ENCODE measurements at regions not wholly inside any gene's neighbourhood (a gene's known extent, or its start where the extent isn't known, plus 50 kb on each side); places are given as distances from the start of the nearest gene placed in this dataset.
"Not testable (repeated sequence)": the region's sequence is repeated elsewhere in the genome, so short reads cannot be mapped to it uniquely, and the experiment has no call there.

DNA sequence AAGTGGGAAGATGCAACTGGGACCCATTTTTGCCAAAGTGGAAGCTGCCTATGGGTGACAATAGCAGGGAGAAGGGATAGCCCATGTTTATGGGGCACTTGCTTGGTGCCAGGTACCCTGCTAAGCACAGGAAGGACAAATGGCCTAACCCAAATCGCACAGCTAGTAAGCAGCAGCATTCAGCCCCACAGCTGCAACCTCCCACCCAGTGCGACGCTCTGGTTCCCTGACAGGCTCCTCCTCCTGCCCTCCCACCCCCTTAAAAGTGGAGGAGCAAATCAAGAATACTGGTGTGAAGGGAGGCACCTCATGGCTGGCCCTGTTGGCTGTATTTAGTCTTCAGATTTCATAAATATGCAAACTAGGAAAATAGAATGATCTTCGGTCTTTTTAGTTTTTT is 76.2 kb downstream of the RIN2 start:
- DNase-seq (ENCODE audit: low read depth, low spot score): no peak

DNA sequence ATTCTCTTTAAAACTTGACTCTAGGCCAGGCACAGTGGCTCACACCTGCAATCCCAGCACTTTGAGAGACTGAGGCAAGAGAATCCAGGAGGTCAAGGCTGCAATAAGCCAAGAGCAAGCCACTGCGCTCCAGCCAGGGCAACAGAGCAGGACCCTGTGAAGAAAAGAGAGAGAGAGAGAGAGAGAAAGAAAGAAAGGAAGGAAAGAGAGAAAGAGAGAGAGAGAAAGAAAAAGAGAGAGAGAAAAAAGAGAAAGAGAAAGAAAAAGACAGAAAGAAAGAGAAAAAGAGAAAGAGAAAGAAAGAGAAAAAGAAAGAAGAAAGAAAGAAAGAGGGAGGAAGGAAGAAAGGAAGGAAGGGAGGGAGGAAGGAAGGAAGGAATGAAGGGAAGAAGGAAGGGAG is 76.7 kb downstream of the RIN2 start:
- no peak for DNase-seq (ENCODE audit: low read depth, low spot score)

DNA sequence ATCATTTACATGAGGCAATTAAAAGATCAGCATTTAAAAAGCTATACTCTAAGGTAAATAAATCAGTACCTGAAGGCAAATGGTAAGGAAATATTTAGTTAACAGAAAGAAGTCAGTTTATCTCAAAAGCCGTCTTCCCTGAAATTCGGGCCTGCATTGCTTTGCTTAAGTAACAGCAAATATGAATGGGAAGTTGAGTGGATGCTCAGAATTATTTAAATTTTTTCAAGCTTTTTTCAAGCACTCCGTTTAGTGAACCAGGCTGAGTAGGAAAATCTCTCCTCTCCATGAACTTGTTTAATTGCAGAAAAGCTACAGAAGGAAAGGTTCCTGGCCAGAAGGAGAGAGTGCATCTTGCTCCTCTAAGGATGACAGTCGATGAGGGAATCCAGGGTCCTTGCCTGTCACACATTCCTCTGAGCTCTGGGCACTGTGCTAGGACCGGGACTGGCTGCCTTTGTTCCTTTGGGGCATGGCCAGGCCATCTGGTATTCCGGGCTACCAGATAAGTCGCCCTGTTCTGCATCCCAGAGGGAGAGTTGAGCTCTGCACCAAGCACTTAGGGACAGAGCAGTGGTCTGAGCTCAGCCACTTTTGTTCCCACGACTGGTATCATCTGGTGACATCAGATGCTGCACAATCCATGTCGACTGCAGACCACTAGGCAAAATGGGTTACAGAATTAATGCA is 77.6 kb downstream of the RIN2 start:
- no peak for DNase-seq (ENCODE audit: low read depth, low spot score)

DNA sequence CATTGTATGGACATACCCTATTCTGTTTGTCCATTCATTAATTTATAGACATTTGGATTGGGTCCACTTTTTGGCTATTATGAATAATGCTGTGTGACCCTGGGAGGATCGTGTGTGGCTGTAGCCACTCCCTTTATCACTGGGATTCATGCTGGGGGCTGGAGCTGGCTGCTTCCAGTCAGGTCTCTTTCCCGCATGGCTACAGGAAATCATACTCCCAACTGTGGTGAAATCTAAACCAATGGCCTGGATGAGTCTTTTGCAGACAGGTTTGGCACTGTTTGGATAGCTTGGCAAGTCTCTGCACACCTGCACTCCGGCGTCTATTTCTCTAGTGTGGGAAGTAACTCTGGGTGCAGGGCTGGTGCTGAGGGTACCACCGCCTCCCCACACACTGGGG is 80.4 kb downstream of the RIN2 start:
- DNase-seq (ENCODE audit: low read depth, low spot score): no peak

DNA sequence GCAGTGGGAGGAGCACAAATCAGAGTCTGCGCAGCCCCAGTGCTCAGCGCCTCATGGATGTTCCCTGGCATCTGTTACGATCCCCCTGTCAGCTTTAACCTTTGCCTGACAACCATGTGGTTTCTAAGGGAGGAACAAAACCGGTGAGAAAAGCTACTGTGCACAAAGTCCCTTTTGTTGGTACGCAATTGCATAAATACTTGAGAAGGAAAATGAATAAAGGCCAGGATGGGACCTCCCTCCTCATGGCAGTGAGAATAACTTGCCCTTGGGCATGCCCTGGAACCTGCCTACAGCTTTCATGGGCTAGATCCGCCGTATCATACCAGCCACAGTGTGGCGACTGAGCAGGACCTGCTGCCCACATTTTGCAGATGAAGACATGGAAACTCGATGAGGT is 81.0 kb downstream of the RIN2 start:
- DNase-seq (ENCODE audit: low read depth, low spot score): no peak

DNA sequence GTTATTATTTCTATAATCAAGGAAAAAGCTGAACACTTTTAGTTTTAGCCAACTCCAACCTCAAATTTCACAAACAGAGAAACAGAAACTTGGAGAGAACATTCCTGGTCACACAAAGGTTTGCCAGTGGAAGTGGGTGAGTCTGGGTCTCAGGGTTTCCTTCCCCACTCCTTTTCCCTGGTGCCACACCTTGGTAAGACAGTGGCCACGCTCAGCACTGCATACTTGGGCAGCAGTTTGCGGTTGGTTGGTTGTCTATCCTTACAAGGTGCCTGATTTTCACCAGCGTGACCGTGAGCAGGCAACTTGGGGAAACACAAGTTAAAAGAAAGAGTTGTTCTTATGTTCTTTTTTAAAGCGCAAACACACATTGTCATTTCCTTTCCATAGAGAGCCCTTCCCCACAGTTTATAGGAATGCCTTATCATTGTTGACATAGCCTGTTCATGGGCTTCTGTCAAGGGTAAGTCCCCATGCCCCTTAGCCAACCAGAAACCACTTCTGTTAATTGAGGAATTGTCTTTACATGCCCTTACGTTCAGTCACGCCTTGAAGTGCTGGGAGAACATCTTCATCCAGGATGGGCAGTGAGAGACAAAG is 82.2 kb downstream of the RIN2 start:
- no peak for DNase-seq (ENCODE audit: low read depth, low spot score)

DNA sequence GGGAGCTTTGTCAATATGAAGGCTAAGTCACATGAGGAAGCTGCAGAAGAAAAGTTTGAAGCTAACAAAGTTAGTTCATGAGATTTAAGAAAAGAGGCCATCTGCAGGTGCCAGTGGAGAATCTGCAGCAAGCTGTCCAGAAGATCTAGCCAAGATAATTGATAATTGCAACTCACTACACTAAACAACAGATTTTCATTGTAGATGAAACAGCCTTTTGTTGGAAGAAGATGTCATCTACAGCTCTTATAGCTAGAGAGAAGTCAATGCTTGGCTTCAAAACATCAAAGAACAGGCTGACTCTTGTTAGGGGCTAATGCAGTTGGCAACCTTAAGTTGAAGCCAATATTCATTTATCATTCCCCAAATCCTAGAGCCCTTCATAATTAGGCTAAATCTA is 83.7 kb downstream of the RIN2 start:
- DNase-seq (ENCODE audit: low read depth, low spot score): no peak

DNA sequence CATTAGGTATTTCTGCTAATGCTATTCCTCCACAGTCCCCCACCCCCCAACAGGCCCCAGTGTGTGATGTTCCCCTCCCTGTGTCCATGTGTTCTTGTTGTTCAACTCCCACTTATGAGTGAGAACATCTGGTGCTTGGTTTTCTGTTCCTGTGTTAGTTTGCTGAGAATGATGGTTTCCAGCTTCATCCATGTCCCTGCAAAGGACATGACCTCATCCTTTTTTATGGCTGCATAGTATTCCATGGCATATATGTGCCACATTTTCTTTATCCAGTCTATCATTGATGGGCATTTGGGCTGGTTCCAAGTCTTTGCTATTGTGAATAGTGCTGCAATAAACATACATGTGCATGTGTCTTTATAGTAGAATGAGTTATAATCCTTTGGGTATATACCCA is 86.8 kb downstream of the RIN2 start:
- not testable (repeated sequence) for DNase-seq (ENCODE audit: low read depth, low spot score)

DNA sequence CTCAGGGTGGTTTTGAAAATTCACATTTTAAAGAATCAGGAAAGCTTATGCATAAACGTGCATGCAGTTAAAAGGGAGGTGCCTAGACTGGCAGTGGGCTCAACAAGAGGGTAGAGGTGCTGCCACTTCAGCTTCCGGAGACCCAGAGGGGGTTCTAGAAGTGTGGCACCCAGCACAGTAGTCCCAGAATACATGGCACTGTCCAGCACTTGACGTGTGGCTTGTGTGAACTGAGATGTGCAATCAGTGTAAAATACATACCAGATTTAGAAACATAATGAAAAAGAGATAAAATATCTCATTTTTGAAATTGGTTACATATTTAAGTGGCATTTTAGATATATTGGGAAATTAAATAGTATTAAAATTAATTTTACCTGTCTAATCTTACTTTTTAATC is 89.3 kb downstream of the RIN2 start:
- DNase-seq (ENCODE audit: low read depth, low spot score): no peak

DNA sequence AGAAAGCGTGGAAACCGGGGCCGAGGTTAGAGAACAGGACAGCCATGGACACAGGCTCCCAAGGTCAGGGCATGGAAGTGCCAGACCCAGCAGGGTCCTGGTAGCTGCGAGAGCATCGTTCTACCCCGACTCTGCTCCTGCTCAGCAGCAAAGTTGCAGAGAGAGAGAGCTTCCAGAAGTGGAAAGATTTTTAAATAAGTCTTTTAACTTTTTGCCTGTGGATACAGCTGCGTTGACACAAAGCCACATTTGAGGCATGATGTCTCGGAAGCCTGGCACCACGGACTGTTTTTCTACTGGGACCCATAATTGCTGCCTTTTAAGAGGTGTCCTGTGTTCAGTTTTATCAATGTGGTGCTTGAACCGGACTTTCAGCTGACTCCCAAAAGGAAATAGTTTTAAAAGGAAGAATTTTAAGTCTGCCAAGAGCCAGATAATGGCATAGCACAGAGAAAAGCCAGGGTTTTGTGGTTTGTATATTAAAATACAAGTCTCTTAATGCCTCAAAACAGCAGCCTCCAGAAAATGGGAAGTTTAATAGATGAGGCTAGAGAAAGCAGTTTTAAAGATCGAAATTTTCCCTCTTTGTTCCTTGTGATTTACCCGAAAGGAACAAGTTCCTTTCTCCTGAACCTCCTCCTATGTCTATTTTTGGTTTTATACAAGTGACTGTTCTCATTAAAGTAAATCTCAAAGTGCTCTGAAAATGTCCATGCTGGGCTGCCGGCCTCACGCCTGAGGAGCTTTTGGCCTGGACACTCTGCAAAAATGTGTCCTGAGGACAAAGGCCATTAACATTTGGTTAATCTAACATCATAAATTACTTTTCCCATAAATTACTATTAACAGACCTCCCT is 91.5 kb downstream of the RIN2 start:
- DNase-seq (ENCODE audit: low read depth, low spot score): no peak

DNA sequence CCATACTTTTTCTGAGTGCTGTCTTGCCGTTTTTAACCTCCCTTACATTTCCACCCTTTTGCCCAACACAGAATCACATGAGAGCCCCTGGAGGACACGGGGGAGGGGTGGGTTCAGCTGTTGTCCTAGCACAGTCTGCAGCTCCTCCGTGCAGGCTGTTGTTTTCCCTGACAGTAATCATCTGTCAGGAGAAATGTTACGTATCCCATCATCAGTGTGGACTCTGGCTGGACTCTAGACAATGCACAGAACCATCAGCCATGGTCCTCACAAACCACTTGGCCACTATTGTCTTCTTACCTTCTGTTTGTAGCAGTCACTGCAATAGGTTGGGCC is 92.1 kb downstream of the RIN2 start:
- DNase-seq (ENCODE audit: low read depth, low spot score): no peak

DNA sequence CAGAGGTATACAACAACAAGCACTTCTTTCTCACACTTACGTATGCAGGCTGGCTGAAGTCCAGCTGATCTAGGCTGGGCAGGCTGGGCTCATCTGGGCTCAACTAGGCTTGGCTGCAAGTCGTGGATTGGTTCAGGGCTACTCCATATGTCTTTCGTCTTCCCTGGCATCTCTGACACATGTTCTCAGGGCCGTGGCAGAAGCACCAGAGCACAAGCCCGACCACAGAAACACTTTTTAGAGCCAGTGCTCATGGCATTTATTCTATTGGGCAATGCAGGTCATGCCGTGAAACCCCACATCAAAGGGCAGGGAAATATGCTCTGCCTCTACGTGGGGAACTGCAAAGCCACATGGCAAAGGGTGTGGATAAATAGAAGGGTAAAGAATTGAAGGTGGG is 93.8 kb downstream of the RIN2 start:
- DNase-seq (ENCODE audit: low read depth, low spot score): no peak

DNA sequence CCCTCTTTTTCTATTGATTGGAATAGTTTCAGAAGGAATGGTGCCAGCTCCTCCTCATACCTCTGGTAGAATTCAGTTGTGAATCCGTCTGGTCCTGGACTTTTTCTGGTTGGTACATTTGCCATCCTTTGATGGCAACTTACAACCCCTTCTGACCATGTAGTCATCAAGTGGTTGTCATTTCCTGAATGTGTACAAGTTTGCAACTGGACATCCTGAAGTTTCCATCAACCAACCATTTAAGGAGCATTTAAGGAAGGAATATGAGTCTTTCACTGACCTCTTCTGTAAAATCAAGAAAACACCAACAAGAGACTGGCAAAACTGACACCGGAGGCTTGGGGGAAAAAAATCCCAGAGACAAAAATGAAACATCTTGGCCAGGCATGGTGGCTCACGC is 97.4 kb downstream of the RIN2 start:
- no peak for DNase-seq (ENCODE audit: low read depth, low spot score)

DNA sequence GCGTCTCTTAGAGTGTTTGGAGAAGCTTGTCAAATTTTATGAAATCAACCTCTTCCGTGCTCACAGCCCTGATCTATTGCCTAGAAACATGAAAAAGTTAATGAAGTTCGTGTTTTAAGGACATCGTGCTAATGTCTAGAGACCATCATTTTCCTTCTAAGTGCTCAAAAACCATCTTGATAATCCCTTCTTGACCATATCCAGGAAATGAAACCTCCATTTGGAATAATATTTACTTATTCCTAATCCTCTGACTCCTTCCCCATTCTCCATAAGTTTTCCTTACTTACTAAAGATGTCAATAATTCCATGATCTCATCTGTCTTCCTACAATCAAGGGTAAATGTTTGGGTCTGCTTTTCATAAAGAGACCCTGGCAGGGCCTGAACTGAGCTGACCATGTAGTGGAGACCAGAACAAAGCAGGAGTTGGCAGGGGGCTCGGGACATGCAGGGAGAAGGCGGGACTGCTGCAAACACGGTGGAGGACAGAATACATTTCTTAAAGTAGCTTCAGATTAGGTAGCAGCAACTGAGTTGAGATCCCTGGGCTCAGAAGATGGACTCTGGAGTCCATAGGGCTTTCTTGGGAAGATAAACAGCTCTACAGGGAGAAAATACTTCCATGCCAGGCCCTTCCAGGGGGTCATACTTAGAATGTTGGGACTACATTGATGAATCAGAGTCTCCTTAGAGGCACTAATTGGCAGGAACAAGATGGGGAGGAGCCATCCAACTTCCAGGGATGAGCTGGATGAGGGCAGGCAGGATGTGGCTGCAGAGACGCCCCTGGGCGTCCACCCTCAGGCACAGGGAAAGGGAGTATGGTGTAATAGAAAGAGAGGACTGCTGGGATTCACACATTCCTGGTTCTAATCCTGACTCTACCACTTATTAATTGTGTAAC is 100.7 kb downstream of the RIN2 start:
- DNase-seq (ENCODE audit: low read depth, low spot score): no peak

DNA sequence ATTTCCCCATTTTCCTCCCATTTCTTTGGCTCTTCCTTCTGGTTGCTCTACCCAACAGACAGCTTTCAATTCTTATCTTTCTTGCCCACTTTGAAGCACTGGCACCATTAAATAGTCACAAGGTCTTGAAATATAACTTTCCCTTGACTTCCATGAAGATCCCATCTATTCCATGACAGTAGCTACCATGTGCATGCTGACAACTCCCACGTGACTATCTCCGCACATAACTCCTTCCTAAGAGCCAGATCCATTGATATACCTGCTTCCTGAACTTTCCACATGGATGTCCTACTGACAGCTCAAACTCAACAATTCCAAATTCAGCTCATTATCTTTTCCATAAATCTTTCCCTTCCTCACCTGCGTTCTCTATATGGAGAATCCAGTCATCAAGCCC is 101.4 kb downstream of the RIN2 start:
- no peak for DNase-seq (ENCODE audit: low read depth, low spot score)

DNA sequence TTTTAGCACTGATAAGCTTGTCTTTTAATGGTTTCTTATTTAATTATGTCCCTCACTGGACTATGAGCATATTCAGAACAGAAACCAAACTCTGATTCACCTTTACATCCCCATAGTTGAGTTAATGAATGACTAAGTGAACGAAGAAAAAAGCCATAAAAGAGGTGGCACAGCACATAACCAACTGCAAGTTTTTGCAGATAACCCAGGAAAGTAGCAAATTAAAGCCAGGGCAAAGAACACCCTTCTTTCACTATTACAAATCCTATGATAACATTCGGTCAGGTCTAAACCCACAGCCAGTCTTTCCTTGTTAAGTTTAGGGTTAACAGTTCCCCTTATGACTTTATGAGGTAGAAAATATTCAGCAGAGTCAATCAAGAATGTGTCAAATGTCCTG is 102.7 kb downstream of the RIN2 start:
- DNase-seq (ENCODE audit: low read depth, low spot score): no peak

DNA sequence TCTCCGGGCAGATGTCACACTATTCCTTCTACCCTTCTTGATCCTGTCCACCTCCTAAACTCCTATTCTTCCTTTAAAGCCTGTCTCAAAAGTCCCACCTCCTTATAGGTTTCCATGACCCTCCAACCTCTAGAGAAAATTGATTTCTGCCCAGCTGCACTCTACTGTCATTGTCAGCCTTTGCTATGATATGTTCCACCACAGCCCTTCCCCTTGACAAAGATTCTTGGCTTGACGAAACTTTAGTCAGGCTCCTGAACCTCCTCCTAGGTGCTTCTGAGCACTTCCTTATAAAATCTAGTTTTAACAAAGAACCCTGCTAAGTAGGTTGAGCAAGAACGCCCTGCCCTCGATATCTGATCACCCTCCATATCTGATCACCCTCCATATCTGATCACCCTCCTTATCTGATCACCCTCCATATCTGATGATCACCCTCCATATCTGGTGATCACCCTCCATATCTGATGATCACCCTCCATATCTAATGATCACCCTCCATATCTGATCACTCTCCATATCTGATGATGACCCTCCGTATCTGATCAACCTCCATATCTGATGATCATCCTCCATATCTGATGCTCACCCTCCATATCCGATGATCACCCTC is 103.2 kb downstream of the RIN2 start:
- no peak for DNase-seq (ENCODE audit: low read depth, low spot score)

DNA sequence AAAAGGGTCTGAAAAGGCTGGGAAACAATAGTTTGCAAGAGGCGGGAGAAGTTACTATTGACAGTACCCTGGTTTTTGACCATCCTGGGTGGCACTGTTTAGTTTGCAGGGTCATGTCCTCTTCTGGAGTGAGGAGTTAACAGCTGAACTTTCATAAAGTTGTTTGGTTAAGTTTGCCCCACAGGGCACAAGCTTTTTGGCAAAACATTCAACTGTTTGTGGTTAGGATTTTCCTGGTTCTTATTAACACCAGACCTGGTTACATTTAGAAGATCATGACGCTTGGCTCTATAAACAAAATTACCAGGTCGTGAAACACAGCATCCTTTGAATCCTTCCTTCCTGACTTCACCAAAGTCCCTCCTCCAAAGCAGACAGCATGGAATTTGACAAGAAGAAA is 106.1 kb downstream of the RIN2 start:
- DNase-seq (ENCODE audit: low read depth, low spot score): no peak

DNA sequence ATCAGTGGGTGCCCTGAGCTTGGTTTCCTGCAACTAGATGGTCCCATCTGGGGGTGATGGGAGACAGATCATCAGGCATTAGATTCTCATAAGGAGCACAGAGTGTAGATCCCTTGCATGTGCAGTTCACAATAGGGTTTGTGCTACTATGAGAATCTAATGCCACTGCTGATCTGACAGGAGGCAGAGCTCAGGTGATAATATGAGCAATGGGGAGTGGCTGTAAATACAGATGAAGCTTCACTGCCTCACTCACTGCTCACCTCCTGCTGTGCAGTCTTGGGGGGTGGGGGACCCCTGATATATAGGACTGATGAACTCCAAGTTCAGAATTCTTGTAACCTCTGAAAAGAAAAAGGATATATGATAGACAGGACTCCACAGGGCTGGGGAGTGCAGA is 108.0 kb downstream of the RIN2 start:
- no peak for DNase-seq (ENCODE audit: low read depth, low spot score)

DNA sequence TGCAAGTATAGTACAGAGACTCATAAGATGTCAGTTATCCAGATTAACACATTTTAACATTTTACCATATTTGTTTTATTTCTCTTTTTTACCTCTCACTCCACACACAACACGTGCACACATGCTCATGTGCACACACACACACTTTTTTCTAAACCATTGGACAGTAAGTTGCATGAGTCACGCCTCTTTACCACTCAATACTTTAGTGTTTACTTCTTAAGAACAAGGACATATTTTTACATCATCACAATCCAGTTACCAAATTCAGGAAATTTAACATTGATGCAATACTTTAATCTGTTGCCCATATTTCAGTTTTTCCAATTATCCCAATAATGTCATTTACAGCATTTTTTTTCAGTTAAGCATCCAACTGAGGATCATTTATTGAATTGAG is 109.0 kb downstream of the RIN2 start:
- no peak for DNase-seq (ENCODE audit: low read depth, low spot score)

DNA sequence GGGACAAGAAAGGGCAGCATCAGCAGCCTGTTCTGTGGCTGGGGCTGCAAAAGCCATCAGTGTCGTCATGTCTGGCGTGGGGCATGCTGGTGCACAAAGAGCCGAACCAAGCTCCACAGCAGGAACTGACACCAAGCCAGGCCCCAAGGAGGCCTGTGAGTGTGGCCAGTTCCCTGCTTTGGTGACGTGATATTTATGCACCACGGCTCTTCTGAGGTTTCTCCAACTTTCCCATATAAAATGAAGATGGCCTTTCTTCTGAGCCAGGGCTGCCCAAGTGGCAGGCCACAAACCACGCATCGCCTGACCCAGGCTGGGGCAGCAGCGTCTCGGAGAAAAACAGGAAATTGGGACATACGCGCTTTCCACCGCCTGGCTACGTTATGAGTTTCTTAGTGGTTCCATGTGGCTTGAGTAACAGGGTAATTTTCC is 109.9 kb downstream of the RIN2 start:
- DNase-seq (ENCODE audit: low read depth, low spot score): no peak

Data from pulmonary artery endothelial cell (primary cell).